ENCODE measurements at regions not wholly inside any gene's neighbourhood (a gene's known extent, or its start where the extent isn't known, plus 50 kb on each side); places are given as distances from the start of the nearest gene placed in this dataset.

GRCh38 chr4:24423670-24424069, 160.7 kb downstream of the DHX15 start:
- H3K4me3 ChIP-seq (ENCODE audit: low read depth, low read length) = no peak overlapping the region
- no peak for DNase-seq (ENCODE audit: low read depth)
- no peak for TF ChIP-seq CTCF (IDR thresholded peaks at IDR 0.05; ENCODE audit: insufficient read depth, low read length)

GRCh38 chr4:24422644-24423043, 161.7 kb downstream of the DHX15 start:
- H3K4me3 ChIP-seq (ENCODE audit: low read depth, low read length) = no peak overlapping the region
- no peak for DNase-seq (ENCODE audit: low read depth)
- no peak for TF ChIP-seq CTCF (IDR thresholded peaks at IDR 0.05; ENCODE audit: insufficient read depth, low read length)

- H3K4me3 ChIP-seq (ENCODE audit: low read depth, low read length) = no peak overlapping the region
- DNase-seq (ENCODE audit: low read depth) = peak; percentile 68
- TF ChIP-seq CTCF (IDR thresholded peaks at IDR 0.05; ENCODE audit: insufficient read depth, low read length) = peak; percentile 90
These were observed 164.9 kb downstream of the DHX15 start for GRCh38 chr4:24419181-24420034.

GRCh38 chr4:24417206-24417605, 167.1 kb downstream of the DHX15 start:
- no peak for DNase-seq (ENCODE audit: low read depth)
- no peak overlapping the region for H3K4me3 ChIP-seq (ENCODE audit: low read depth, low read length)
- no peak for TF ChIP-seq CTCF (IDR thresholded peaks at IDR 0.05; ENCODE audit: insufficient read depth, low read length)

- TF ChIP-seq CTCF (IDR thresholded peaks at IDR 0.05; ENCODE audit: insufficient read depth, low read length) = no peak
- no peak overlapping the region for H3K4me3 ChIP-seq (ENCODE audit: low read depth, low read length)
- no peak for DNase-seq (ENCODE audit: low read depth)
These were observed 168.1 kb downstream of the DHX15 start for GRCh38 chr4:24416293-24416692.

GRCh38 chr4:24413311-24413784, 171.0 kb downstream of the DHX15 start:
- H3K4me3 ChIP-seq (ENCODE audit: low read depth, low read length) = no peak overlapping the region
- no peak for TF ChIP-seq CTCF (IDR thresholded peaks at IDR 0.05; ENCODE audit: insufficient read depth, low read length)
- no peak for DNase-seq (ENCODE audit: low read depth)

Measured in fibroblast of the aortic adventitia (primary cell).